Lower lobe of right lung (tissue), 2 donors: ENCODE measurements at regions not wholly inside any gene's neighbourhood (a gene's known extent, or its start where the extent isn't known, plus 50 kb on each side); places are given as distances from the start of the nearest gene placed in this dataset.

ENCODE experiments used
- ATAC-seq, 2 donors: fragments of 200-7000 bp; cut with Tn5 transposase; one replicate each; pipeline ENCODE4 v1.9.1; 2020 to 2022; ENCODE audit warnings: mild to moderate bottlenecking in 2 of 2, moderate library complexity in 2 of 2
- DNase-seq: peaks from one replicate; pipeline ENCODE4 v3.0.0-alpha.2; 2020
- H3K27ac ChIP-seq: fragments of 200-600 bp; one replicate; pipeline ENCODE4 v1.8.0; 2022
- H3K27me3 ChIP-seq: fragments of 200-600 bp; one replicate; pipeline ENCODE4 v1.8.0; 2022; ENCODE audit warnings: low read depth
- H3K36me3 ChIP-seq: fragments of 200-600 bp; one replicate; pipeline ENCODE4 v1.8.0; 2022; ENCODE audit warnings: mild to moderate bottlenecking
- H3K4me1 ChIP-seq: fragments of 200-600 bp; one replicate; pipeline ENCODE4 v1.8.0; 2022
- H3K4me3 ChIP-seq: fragments of 200-600 bp; one replicate; pipeline ENCODE4 v1.8.0; 2022; ENCODE audit warnings: mild to moderate bottlenecking
- H3K9me3 ChIP-seq: fragments of 200-600 bp; one replicate; pipeline ENCODE4 v1.8.0; 2022
- intact Hi-C: fragments of 100-400 bp; cut with DNase I; formaldehyde crosslinking; loops from one replicate; pipeline ENCODE4 v1.11.0; 2022
- TF ChIP-seq, protein P1 (sequence below): fragments of 200-600 bp; IDR thresholded peaks from one replicate; pipeline ENCODE4 v1.8.0; 2022; ENCODE audit warnings: antibody characterized with exemption, mild to moderate bottlenecking
- donor health status: DM: no; HTN: yes; CAD: no; lungs with severe emphysema.

DNA sequence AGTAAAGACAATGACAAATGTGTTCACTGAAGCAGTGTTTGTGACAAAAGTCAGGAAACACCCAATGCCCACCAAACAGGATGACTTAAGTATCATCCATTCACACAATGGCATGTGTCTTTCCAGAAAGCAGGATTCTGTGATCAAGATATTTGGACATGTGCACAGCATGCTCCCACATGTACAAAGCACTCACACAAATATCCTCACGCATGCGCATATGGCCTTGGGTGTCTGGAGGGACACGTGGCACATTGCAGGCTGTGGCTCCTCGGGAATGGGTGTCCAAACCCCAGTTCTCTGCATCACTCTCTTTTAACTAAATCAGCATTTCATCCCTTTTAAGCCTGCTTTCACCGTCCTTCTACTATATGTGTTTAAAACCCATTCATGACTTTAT is 130.5 kb downstream of the KLF13 start:
- Histone ChIP-seq H3K36me3 (no peaks in the 10 kb centered on the region), H3K27ac (no peak overlapping the region), H3K4me1 (no peaks in the 10 kb centered on the region), H3K4me3 (no peak overlapping the region), H3K27me3 (no peaks in the 10 kb centered on the region), H3K9me3 (no peaks in the 10 kb centered on the region)
- intact Hi-C loops, result no loop called here
- DNase-seq, result no peak
- no peak for ATAC-seq
- TF ChIP-seq, protein P1, sequence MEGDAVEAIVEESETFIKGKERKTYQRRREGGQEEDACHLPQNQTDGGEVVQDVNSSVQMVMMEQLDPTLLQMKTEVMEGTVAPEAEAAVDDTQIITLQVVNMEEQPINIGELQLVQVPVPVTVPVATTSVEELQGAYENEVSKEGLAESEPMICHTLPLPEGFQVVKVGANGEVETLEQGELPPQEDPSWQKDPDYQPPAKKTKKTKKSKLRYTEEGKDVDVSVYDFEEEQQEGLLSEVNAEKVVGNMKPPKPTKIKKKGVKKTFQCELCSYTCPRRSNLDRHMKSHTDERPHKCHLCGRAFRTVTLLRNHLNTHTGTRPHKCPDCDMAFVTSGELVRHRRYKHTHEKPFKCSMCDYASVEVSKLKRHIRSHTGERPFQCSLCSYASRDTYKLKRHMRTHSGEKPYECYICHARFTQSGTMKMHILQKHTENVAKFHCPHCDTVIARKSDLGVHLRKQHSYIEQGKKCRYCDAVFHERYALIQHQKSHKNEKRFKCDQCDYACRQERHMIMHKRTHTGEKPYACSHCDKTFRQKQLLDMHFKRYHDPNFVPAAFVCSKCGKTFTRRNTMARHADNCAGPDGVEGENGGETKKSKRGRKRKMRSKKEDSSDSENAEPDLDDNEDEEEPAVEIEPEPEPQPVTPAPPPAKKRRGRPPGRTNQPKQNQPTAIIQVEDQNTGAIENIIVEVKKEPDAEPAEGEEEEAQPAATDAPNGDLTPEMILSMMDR, result no peak

DNA sequence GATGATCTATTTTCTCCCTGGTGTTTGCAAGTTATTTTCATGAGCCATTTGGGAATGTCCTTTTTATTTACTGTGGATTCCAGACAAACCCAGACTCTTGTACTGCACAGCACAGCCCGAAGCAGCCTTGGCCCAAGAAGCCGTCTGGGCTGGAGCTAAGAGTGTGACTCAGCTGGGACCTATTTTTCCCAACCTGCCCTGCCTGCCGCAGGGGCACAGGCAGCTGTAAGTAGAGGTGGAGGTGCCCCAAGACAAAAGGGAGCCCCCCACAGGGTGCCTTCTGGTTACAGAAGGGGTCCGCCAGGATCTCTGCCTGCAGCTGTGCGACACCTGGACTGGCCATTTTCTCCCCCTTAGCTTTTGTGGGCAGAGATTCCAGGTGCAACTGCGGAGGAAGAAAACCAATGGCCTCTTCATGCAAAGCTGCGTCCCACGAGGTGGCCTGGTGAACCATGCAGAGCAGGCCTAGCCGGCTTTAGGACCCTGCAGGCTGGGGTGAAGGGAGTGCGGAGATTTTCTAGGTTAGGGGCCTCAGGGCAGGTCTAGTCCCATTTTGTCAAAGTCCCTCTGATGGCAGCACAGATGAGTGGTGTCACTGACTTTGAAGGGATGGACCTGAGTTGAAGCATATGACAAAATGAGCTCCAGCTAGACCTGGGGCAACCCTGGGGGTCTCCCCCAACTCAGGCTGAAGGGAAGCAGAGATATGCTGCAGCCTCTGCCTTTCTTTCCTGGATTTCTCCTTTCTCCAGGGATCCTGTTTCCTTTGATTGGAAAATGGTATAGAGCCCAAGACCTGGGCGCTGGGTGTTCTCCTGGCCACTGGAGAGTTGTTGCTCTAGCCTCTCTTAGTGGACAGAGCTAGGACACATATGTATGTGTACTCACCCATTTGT is 131.2 kb downstream of the KLF13 start:
- DNase-seq, result no peak
- TF ChIP-seq, protein P1, result no peak
- Histone ChIP-seq H3K36me3 (no peaks in the 10 kb centered on the region), H3K9me3 (no peaks in the 10 kb centered on the region), H3K27ac (no peak overlapping the region), H3K27me3 (no peaks in the 10 kb centered on the region), H3K4me1 (no peaks in the 10 kb centered on the region), H3K4me3 (no peak overlapping the region)
- peak in 1 of 2 donors; percentile 54 for ATAC-seq
- intact Hi-C loops, result no loop called here

DNA sequence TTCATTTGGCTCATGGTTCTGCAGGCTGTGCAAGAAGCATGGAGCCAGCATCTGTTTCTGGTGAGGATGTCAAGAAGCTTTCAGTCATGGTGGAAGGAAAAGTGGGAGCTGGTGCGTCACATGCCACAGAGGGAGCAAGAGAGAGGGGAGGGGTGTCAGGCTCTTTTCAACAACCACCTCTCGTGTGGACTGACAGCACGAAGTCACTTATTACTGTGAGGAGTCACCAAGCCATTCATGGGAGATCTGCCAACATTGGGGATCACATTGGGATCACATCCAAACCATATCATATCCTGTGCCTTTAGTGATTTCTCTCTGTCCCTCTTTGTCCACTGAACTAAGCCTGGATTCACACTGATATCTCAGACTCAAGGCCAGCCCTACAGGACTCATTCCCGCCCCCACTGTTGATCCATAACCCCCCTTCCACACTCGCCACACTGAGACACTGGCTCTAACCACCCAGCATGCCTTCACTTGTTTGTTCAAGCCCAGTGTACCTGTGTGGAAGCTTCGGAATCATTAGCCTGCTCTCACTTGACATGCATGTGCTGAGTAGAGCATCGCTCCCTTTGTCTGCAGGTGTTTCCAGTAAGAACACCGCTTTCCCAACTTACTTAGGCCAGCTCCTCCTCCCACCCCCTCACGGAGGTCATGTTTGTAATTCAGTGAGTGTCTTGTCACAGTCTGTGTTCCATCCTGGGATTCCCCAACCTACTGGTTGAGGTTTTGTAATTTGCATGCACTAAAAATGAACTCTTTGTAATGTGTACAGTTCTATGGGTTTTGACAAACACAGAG is 132.2 kb downstream of the KLF13 start:
- Histone ChIP-seq H3K4me3 (no peak overlapping the region), H3K27me3 (no peaks in the 10 kb centered on the region), H3K27ac (no peak overlapping the region), H3K36me3 (no peaks in the 10 kb centered on the region), H3K4me1 (no peaks in the 10 kb centered on the region), H3K9me3 (no peaks in the 10 kb centered on the region)
- TF ChIP-seq, protein P1, result no peak
- intact Hi-C loops, result no loop called here
- no peak for DNase-seq
- no peak for ATAC-seq

DNA sequence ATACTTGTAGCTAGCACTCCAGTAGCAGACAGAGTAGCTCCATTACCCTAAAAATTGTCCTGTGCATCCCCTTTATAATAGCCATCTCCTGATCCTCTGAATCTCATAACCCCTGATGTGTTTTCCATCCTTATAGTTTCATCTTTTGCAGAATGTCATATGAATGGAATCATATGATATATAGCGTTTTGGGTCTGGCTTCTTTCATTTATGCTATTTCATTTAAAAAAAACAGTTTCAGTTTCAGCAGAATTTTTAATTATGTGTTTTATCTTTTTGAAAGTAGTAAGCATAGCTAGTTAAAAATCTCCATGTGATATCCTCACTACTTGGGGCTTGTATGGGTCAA is 132.7 kb downstream of the KLF13 start:
- Histone ChIP-seq H3K36me3 (no peaks in the 10 kb centered on the region), H3K4me3 (no peak overlapping the region), H3K27ac (no peak overlapping the region), H3K27me3 (no peaks in the 10 kb centered on the region), H3K4me1 (no peaks in the 10 kb centered on the region), H3K9me3 (no peaks in the 10 kb centered on the region)
- TF ChIP-seq, protein P1, result no peak
- intact Hi-C loops, result no loop called here
- DNase-seq, result no peak
- ATAC-seq, result no peak

DNA sequence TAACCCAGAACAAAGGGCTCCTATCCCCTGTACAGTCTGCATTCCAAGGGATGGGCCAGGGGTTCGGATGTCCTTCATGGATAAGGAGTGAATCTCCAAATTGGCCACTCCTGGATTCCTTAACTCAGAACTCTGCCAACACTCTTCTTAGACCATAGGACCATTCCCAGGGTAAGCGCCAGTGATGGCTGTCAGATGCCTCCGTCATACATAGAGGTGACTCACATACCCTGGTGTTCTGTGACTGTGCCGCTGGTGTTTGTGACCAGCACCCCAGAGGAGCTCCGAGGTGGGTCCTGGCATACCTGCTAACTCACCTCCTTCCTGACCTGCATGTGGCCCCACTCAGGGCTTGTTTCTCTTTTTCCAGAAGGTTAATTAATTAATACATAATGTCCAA is 134.7 kb downstream of the KLF13 start:
- Histone ChIP-seq H3K9me3 (no peaks in the 10 kb centered on the region), H3K27ac (no peak overlapping the region), H3K4me1 (no peaks in the 10 kb centered on the region), H3K4me3 (no peak overlapping the region), H3K27me3 (no peaks in the 10 kb centered on the region), H3K36me3 (no peaks in the 10 kb centered on the region)
- DNase-seq (no peak), ATAC-seq (no peak)
- TF ChIP-seq, protein P1, result no peak
- intact Hi-C loops, result no loop called here
